ENCODE measurements at regions not wholly inside any gene's neighbourhood (a gene's known extent, or its start where the extent isn't known, plus 50 kb on each side); places are given as distances from the start of the nearest gene placed in this dataset.

DNA sequence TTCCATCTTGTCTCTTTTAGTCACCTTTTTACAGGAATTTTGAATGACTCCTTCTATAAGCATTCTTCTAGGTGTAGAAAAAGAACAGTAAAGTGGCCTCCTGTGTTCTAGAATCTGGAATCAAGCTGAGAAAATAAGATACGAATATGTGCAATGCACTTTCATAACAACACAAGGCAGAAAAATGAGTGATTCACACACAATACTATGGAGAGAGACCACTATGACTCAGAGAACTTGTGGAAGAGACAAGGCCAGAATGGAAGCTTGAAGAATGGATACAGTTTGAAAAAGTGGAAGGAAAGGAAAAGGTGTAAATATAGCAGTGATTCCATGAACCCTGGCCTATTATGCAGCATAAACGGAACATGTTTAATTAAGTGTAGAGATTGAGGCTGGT, 57.1 kb upstream of the SAMSN1 start:
- no peaks in the 10 kb centered on the region for H3K36me3 ChIP-seq (ENCODE audit: control insufficient read depth in 2 of 2, insufficient read depth in 1 of 2, low read length in 2 of 2)
- no peak overlapping the region for H3K4me3 ChIP-seq (ENCODE audit: low read depth, low read length)
- no peak overlapping the region for H3K27ac ChIP-seq (ENCODE audit: extremely low read depth, low read depth, low read length)
- CTCF ChIA-PET, result no interaction called here
- H3K4me1 ChIP-seq (ENCODE audit: control insufficient read depth, insufficient read depth, low read length), result no peaks in the 10 kb centered on the region
- TF ChIP-seq ZNF174 (tag by site-specific recombination; IDR thresholded peaks at IDR 0.05) (no peak), KLF10 (tag by site-specific recombination; IDR thresholded peaks at IDR 0.05) (no peak), ZNF707 (tag by site-specific recombination; IDR thresholded peaks at IDR 0.05) (no peak), ZNF214 (tag by site-specific recombination; IDR thresholded peaks at IDR 0.05; ENCODE audit: borderline replicate concordance) (no peak), HOXA7 (CRISPR knock-in tag; IDR thresholded peaks at IDR 0.05; ENCODE audit: borderline replicate concordance) (no peak)
- TF ChIP-seq, protein P1, sequence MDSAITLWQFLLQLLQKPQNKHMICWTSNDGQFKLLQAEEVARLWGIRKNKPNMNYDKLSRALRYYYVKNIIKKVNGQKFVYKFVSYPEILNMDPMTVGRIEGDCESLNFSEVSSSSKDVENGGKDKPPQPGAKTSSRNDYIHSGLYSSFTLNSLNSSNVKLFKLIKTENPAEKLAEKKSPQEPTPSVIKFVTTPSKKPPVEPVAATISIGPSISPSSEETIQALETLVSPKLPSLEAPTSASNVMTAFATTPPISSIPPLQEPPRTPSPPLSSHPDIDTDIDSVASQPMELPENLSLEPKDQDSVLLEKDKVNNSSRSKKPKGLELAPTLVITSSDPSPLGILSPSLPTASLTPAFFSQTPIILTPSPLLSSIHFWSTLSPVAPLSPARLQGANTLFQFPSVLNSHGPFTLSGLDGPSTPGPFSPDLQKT (IDR thresholded peaks at IDR 0.05; ENCODE audit: borderline replicate concordance, low read depth, low read length), result no peak
- TF ChIP-seq, protein P2, sequence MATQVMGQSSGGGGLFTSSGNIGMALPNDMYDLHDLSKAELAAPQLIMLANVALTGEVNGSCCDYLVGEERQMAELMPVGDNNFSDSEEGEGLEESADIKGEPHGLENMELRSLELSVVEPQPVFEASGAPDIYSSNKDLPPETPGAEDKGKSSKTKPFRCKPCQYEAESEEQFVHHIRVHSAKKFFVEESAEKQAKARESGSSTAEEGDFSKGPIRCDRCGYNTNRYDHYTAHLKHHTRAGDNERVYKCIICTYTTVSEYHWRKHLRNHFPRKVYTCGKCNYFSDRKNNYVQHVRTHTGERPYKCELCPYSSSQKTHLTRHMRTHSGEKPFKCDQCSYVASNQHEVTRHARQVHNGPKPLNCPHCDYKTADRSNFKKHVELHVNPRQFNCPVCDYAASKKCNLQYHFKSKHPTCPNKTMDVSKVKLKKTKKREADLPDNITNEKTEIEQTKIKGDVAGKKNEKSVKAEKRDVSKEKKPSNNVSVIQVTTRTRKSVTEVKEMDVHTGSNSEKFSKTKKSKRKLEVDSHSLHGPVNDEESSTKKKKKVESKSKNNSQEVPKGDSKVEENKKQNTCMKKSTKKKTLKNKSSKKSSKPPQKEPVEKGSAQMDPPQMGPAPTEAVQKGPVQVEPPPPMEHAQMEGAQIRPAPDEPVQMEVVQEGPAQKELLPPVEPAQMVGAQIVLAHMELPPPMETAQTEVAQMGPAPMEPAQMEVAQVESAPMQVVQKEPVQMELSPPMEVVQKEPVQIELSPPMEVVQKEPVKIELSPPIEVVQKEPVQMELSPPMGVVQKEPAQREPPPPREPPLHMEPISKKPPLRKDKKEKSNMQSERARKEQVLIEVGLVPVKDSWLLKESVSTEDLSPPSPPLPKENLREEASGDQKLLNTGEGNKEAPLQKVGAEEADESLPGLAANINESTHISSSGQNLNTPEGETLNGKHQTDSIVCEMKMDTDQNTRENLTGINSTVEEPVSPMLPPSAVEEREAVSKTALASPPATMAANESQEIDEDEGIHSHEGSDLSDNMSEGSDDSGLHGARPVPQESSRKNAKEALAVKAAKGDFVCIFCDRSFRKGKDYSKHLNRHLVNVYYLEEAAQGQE (tag by site-specific recombination; IDR thresholded peaks at IDR 0.05), result no peak
- POLR2A ChIA-PET, result no interaction called here
- no peaks in the 10 kb centered on the region for H3K9me3 ChIP-seq (ENCODE audit: control insufficient read depth, insufficient read depth, low read depth, low read length)

DNA sequence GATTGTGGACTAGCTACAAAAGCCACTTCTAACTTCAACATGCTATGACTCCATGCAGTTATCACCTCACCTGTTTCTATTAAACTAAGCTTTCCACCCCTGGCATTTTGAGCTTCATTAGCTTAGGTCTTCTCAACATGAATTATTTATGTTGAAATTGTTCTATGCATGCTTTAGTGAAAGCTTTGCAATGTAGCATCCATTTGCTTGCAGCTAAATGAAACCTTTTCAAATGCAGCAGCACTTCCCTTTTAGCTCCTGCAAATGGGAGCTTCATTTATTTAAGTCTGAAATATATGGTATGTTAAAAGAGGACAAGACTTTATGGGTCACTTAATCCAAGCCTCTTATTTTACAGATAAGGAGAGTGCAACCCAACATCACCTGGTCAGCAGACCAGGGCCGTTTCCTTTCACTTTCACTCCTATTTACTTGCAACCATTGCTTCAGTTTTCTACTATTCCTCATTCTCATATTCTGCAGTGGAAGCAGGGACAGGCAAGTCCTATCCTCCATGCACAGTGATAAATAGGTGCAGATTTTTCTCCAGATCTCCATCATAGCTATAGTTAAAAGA, 56.4 kb upstream of the SAMSN1 start:
- Histone ChIP-seq H3K4me1 (ENCODE audit: control insufficient read depth, insufficient read depth, low read length) (no peaks in the 10 kb centered on the region), H3K27ac (ENCODE audit: extremely low read depth, low read depth, low read length) (no peak overlapping the region), H3K4me3 (ENCODE audit: low read depth, low read length) (no peak overlapping the region), H3K9me3 (ENCODE audit: control insufficient read depth, insufficient read depth, low read depth, low read length) (no peaks in the 10 kb centered on the region), H3K36me3 (ENCODE audit: control insufficient read depth in 2 of 2, insufficient read depth in 1 of 2, low read length in 2 of 2) (no peaks in the 10 kb centered on the region)
- POLR2A ChIA-PET, result no interaction called here
- CTCF ChIA-PET, result interaction anchor here (0.6 kb wide), 1 partner anchor 261 kb away, joined by 3 read pairs; no protein-coding TSS in a partner anchor
- TF ChIP-seq, protein P3, sequence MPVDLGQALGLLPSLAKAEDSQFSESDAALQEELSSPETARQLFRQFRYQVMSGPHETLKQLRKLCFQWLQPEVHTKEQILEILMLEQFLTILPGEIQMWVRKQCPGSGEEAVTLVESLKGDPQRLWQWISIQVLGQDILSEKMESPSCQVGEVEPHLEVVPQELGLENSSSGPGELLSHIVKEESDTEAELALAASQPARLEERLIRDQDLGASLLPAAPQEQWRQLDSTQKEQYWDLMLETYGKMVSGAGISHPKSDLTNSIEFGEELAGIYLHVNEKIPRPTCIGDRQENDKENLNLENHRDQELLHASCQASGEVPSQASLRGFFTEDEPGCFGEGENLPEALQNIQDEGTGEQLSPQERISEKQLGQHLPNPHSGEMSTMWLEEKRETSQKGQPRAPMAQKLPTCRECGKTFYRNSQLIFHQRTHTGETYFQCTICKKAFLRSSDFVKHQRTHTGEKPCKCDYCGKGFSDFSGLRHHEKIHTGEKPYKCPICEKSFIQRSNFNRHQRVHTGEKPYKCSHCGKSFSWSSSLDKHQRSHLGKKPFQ (tag by site-specific recombination; IDR thresholded peaks at IDR 0.05), result no peak
- TF ChIP-seq KLF10 (tag by site-specific recombination; IDR thresholded peaks at IDR 0.05) (no peak), ZNF132 (tag by site-specific recombination; IDR thresholded peaks at IDR 0.05; ENCODE audit: borderline replicate concordance) (no peak), ZNF664 (tag by site-specific recombination; IDR thresholded peaks at IDR 0.05) (no peak), ZNF311 (tag by site-specific recombination; IDR thresholded peaks at IDR 0.05; ENCODE audit: borderline replicate concordance) (no peak), GLIS2 (tag by site-specific recombination; IDR thresholded peaks at IDR 0.05) (no peak), ZNF768 (tag by site-specific recombination; IDR thresholded peaks at IDR 0.05) (no peak)
- TF ChIP-seq, protein P4, sequence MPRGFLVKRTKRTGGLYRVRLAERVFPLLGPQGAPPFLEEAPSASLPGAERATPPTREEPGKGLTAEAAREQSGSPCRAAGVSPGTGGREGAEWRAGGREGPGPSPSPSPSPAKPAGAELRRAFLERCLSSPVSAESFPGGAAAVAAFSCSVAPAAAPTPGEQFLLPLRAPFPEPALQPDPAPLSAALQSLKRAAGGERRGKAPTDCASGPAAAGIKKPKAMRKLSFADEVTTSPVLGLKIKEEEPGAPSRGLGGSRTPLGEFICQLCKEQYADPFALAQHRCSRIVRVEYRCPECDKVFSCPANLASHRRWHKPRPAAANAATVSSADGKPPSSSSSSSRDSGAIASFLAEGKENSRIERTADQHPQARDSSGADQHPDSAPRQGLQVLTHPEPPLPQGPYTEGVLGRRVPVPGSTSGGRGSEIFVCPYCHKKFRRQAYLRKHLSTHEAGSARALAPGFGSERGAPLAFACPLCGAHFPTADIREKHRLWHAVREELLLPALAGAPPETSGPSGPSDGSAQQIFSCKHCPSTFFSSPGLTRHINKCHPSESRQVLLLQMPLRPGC (tag by site-specific recombination; IDR thresholded peaks at IDR 0.05), result no peak
- TF ChIP-seq, protein P5, sequence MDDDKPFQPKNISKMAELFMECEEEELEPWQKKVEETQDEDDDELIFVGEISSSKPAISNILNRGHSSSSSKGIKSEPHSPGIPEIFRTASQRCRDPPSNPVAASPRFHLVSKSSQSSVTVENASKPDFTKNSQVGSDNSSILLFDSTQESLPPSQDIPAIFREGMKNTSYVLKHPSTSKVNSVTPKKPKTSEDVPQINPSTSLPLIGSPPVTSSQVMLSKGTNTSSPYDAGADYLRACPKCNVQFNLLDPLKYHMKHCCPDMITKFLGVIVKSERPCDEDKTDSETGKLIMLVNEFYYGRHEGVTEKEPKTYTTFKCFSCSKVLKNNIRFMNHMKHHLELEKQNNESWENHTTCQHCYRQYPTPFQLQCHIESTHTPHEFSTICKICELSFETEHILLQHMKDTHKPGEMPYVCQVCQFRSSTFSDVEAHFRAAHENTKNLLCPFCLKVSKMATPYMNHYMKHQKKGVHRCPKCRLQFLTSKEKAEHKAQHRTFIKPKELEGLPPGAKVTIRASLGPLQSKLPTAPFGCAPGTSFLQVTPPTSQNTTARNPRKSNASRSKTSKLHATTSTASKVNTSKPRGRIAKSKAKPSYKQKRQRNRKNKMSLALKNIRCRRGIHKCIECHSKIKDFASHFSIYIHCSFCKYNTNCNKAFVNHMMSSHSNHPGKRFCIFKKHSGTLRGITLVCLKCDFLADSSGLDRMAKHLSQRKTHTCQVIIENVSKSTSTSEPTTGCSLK (tag by site-specific recombination; IDR thresholded peaks at IDR 0.05), result no peak
- TF ChIP-seq, protein P6, sequence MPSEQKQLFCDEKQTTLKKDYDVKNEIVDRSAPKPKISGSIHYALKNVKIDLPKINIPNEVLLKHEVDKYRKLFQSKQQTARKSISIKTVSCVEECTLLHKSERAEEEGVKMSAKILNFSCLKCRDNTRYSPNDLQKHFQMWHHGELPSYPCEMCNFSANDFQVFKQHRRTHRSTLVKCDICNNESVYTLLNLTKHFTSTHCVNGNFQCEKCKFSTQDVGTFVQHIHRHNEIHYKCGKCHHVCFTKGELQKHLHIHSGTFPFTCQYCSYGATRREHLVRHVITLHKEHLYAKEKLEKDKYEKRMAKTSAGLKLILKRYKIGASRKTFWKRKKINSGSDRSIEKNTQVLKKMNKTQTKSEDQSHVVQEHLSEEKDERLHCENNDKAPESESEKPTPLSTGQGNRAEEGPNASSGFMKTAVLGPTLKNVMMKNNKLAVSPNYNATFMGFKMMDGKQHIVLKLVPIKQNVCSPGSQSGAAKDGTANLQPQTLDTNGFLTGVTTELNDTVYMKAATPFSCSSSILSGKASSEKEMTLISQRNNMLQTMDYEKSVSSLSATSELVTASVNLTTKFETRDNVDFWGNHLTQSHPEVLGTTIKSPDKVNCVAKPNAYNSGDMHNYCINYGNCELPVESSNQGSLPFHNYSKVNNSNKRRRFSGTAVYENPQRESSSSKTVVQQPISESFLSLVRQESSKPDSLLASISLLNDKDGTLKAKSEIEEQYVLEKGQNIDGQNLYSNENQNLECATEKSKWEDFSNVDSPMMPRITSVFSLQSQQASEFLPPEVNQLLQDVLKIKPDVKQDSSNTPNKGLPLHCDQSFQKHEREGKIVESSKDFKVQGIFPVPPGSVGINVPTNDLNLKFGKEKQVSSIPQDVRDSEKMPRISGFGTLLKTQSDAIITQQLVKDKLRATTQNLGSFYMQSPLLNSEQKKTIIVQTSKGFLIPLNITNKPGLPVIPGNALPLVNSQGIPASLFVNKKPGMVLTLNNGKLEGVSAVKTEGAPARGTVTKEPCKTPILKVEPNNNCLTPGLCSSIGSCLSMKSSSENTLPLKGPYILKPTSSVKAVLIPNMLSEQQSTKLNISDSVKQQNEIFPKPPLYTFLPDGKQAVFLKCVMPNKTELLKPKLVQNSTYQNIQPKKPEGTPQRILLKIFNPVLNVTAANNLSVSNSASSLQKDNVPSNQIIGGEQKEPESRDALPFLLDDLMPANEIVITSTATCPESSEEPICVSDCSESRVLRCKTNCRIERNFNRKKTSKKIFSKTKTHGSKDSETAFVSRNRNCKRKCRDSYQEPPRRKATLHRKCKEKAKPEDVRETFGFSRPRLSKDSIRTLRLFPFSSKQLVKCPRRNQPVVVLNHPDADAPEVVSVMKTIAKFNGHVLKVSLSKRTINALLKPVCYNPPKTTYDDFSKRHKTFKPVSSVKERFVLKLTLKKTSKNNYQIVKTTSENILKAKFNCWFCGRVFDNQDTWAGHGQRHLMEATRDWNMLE (tag by site-specific recombination; conservative IDR thresholded peaks at IDR 0.05; ENCODE audit: low read depth), result no peak
